ENCODE measurements at regions not wholly inside any gene's neighbourhood (a gene's known extent, or its start where the extent isn't known, plus 50 kb on each side); places are given as distances from the start of the nearest gene placed in this dataset.

DNA sequence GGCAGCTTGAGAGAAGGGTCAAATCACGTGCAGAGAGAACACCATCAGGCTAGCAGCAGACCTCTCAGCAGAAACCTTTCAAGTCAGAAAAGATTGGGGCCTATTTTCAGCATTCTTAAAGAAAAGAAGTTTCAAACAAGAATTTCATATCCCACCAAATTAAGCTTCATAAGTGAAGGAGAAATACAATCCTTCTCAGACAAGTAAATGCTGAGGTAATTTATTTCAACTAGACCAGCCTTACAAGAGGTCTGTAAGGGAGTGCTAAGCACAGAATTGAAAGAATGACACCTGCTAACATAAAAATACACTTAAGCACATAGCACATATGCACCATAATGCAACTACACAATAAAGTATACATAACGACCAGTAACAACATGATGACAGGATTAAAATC lies 693.9 kb downstream of the NYAP2 start:
- peaks cover 11% of the 10 kb centered on the region; the same call in 1 of the 2 replicates for H3K9me3 ChIP-seq (ENCODE audit: insufficient read depth, low read length)
- no peak overlapping the region for H3K27ac ChIP-seq (ENCODE audit: low read depth, low read length)
- TF ChIP-seq EZH2phosphoT487 (conservative IDR thresholded peaks at IDR 0.05; ENCODE audit: low read length), result no peak
- TF ChIP-seq, protein P1, sequence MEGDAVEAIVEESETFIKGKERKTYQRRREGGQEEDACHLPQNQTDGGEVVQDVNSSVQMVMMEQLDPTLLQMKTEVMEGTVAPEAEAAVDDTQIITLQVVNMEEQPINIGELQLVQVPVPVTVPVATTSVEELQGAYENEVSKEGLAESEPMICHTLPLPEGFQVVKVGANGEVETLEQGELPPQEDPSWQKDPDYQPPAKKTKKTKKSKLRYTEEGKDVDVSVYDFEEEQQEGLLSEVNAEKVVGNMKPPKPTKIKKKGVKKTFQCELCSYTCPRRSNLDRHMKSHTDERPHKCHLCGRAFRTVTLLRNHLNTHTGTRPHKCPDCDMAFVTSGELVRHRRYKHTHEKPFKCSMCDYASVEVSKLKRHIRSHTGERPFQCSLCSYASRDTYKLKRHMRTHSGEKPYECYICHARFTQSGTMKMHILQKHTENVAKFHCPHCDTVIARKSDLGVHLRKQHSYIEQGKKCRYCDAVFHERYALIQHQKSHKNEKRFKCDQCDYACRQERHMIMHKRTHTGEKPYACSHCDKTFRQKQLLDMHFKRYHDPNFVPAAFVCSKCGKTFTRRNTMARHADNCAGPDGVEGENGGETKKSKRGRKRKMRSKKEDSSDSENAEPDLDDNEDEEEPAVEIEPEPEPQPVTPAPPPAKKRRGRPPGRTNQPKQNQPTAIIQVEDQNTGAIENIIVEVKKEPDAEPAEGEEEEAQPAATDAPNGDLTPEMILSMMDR (IDR thresholded peaks at IDR 0.05; ENCODE audit: insufficient read depth, low read length, poor library complexity, severe bottlenecking), result no peak
- no peak overlapping the region for H3K4me3 ChIP-seq (ENCODE audit: insufficient read depth, low read length, poor library complexity, severe bottlenecking)
- H3K36me3 ChIP-seq (ENCODE audit: low read length), result 0 out of 2 replicates have a peak, but pooled peaks cover 5% of the 10 kb centered on the region
- no peak overlapping the region for H3K4me2 ChIP-seq (ENCODE audit: low read depth, low read length, poor library complexity, severe bottlenecking)
- no peaks in the 10 kb centered on the region for H3K79me2 ChIP-seq (ENCODE audit: insufficient read depth, low read length)
- no peaks in the 10 kb centered on the region for H3K27me3 ChIP-seq (ENCODE audit: low read length)
- H3K9ac ChIP-seq (ENCODE audit: low read length), result no peak overlapping the region
- H2AFZ ChIP-seq (ENCODE audit: low read depth, low read length, severe bottlenecking), result no peak overlapping the region
- no peaks in the 10 kb centered on the region for H3K9me2 ChIP-seq (replicated peaks; ENCODE audit: insufficient read depth, low read length)
- H4K20me1 ChIP-seq (ENCODE audit: low read depth, low read length), result no peaks in the 10 kb centered on the region
- no peaks in the 10 kb centered on the region for H3F3A ChIP-seq (ENCODE audit: insufficient read depth)

DNA sequence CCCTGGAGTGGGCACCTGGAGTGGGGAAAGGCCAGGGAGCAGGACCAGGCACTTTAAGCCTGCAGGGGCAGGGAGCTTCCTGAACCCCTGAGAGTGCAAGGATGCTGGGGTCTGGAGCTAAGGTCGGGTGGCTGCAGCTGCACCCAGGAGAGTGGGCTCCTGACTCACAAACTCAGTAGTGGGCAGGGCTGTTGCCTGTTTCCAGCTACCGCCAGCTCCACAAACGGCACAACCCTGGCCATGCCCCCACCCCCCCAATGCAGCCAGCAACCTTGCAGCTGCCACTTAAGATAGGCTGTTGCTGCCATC lies 688.8 kb downstream of the NYAP2 start:
- Histone ChIP-seq H3K27me3 (ENCODE audit: low read length) (no peaks in the 10 kb centered on the region), H3K79me2 (ENCODE audit: insufficient read depth, low read length) (no peaks in the 10 kb centered on the region), H3K4me2 (ENCODE audit: low read depth, low read length, poor library complexity, severe bottlenecking) (no peak overlapping the region), H4K20me1 (ENCODE audit: low read depth, low read length) (no peaks in the 10 kb centered on the region), H3K4me3 (ENCODE audit: insufficient read depth, low read length, poor library complexity, severe bottlenecking) (no peak overlapping the region), H3K36me3 (ENCODE audit: low read length) (no peaks in the 10 kb centered on the region), H3K9ac (ENCODE audit: low read length) (no peak overlapping the region), H3K9me3 (ENCODE audit: insufficient read depth, low read length) (peaks cover 4% of the 10 kb centered on the region; the same call in 1 of the 2 replicates), H3K27ac (ENCODE audit: low read depth, low read length) (no peak overlapping the region), H2AFZ (ENCODE audit: low read depth, low read length, severe bottlenecking) (no peak overlapping the region), H3K9me2 (replicated peaks; ENCODE audit: insufficient read depth, low read length) (no peaks in the 10 kb centered on the region), H3F3A (ENCODE audit: insufficient read depth) (no peaks in the 10 kb centered on the region)
- TF ChIP-seq EZH2phosphoT487 (conservative IDR thresholded peaks at IDR 0.05; ENCODE audit: low read length), result no peak
- TF ChIP-seq, protein P1 (IDR thresholded peaks at IDR 0.05; ENCODE audit: insufficient read depth, low read length, poor library complexity, severe bottlenecking), result no peak

DNA sequence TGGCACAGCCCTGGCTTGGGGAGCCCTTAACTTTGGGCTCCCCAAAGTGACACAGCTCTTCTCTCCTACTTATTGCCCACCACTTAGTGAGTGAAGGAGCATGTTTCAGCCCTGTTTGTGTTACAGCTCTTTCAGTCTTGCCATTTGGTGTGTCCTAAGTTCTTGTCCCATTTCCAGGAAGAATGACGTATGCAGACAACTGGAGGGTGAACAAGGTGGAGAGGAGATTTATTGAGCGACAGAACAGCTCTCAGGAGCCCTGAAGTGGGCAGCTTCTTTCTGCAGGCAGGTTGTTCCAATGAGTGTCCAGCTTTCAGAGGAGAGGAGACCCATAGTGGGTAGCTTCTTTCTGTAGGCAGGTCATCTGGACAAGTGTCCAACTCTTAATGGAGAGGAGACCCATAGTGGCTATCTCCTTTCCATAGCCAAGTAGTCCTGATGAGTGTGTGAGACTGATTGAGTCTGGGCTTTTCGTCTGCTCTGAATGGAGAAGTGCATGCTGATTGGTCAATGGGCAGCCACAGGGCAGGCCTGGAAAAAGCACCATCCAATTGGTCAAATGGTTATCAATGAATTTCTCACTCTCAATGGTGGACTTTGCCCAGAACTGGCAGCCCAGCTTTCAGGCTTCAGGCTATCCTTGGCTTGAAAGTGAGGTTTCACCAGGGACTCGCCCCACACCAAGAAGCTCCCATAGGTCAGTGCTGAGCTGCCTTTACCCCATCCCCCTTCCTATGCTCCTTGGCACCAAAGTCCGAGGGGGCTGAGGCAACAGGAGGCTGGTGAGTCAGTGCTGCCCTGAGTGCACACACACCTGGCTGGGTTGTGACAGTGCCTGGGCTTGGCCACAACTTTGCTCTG lies 688.2 kb downstream of the NYAP2 start:
- H3K9me3 ChIP-seq (ENCODE audit: insufficient read depth, low read length), result peaks cover 4% of the 10 kb centered on the region; the same call in 1 of the 2 replicates
- no peak overlapping the region for H3K27ac ChIP-seq (ENCODE audit: low read depth, low read length)
- H3F3A ChIP-seq (ENCODE audit: insufficient read depth), result no peaks in the 10 kb centered on the region
- no peak overlapping the region for H2AFZ ChIP-seq (ENCODE audit: low read depth, low read length, severe bottlenecking)
- no peak overlapping the region for H3K9ac ChIP-seq (ENCODE audit: low read length)
- no peaks in the 10 kb centered on the region for H3K9me2 ChIP-seq (replicated peaks; ENCODE audit: insufficient read depth, low read length)
- no peaks in the 10 kb centered on the region for H3K79me2 ChIP-seq (ENCODE audit: insufficient read depth, low read length)
- H3K27me3 ChIP-seq (ENCODE audit: low read length), result no peaks in the 10 kb centered on the region
- no peaks in the 10 kb centered on the region for H3K36me3 ChIP-seq (ENCODE audit: low read length)
- H4K20me1 ChIP-seq (ENCODE audit: low read depth, low read length), result no peaks in the 10 kb centered on the region
- H3K4me2 ChIP-seq (ENCODE audit: low read depth, low read length, poor library complexity, severe bottlenecking), result no peak overlapping the region
- no peak overlapping the region for H3K4me3 ChIP-seq (ENCODE audit: insufficient read depth, low read length, poor library complexity, severe bottlenecking)
- no peak for TF ChIP-seq EZH2phosphoT487 (conservative IDR thresholded peaks at IDR 0.05; ENCODE audit: low read length)
- TF ChIP-seq, protein P1 (IDR thresholded peaks at IDR 0.05; ENCODE audit: insufficient read depth, low read length, poor library complexity, severe bottlenecking), result no peak
